ENCODE measurements at regions not wholly inside any gene's neighbourhood (a gene's known extent, or its start where the extent isn't known, plus 50 kb on each side); places are given as distances from the start of the nearest gene placed in this dataset.
"Not testable (repeated sequence)": the region's sequence is repeated elsewhere in the genome, so short reads cannot be mapped to it uniquely, and the experiment has no call there.

DNA sequence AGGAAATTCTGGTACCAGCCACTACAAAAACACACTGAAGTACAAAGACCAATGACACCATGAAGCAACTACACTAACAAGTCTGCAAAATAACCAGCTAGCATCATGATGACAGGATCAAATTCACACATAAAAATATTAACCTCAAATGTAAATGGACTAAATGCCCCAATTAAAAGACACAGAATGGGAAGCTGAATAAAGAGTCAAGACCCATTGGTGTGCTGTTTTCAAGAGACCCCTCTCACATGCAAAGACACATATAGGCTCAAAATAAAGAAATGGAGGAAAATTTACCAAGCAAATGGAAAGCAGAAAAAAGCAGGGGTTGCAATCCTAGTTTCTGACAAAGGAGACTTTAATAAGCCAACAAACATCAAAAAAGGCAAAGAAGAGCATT lies 50.5 kb upstream of the EFNA5 start:
- TF ChIP-seq EZH2 (IDR thresholded peaks at IDR 0.05; ENCODE audit: insufficient read depth, poor library complexity, severe bottlenecking); EZH2phosphoT487 (IDR thresholded peaks at IDR 0.05; ENCODE audit: insufficient read depth, low read depth): not testable (repeated sequence)

All from GM23248 (cell line).